ENCODE measurements at regions not wholly inside any gene's neighbourhood (a gene's known extent, or its start where the extent isn't known, plus 50 kb on each side); places are given as distances from the start of the nearest gene placed in this dataset.

DNA sequence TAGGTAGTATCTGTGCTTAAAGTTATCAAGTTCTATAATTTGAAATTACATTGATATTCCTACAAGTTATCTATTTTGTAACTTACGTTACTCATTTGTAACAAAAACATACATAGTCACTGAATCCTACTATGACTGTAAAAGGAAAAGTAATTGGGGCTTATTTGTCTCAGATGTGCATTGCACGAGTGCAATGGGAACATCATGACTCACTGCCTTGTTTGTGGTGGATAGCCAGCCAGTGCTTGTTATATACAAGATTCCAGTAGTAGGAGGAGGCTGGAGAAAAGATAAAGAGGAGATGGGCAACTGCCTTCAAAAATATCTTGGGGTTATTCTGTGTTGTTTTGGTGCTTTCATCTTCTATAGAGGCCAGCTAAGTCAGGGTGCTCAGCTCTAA lies 164.1 kb downstream of the RNF144B start:
- TF ChIP-seq, protein P1, sequence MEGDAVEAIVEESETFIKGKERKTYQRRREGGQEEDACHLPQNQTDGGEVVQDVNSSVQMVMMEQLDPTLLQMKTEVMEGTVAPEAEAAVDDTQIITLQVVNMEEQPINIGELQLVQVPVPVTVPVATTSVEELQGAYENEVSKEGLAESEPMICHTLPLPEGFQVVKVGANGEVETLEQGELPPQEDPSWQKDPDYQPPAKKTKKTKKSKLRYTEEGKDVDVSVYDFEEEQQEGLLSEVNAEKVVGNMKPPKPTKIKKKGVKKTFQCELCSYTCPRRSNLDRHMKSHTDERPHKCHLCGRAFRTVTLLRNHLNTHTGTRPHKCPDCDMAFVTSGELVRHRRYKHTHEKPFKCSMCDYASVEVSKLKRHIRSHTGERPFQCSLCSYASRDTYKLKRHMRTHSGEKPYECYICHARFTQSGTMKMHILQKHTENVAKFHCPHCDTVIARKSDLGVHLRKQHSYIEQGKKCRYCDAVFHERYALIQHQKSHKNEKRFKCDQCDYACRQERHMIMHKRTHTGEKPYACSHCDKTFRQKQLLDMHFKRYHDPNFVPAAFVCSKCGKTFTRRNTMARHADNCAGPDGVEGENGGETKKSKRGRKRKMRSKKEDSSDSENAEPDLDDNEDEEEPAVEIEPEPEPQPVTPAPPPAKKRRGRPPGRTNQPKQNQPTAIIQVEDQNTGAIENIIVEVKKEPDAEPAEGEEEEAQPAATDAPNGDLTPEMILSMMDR (IDR thresholded peaks at IDR 0.05; ENCODE audit: low read length): no peak
- no peak for TF ChIP-seq EZH2 (IDR thresholded peaks at IDR 0.05; ENCODE audit: borderline replicate concordance, low read length)

Measured in OCI-LY1 (cell line).